Upper lobe of left lung (tissue), 4 donors: ENCODE measurements at regions not wholly inside any gene's neighbourhood (a gene's known extent, or its start where the extent isn't known, plus 50 kb on each side); places are given as distances from the start of the nearest gene placed in this dataset.

Experiments used
- EP300 ChIP-seq, 4 donors: sonication (generic); formaldehyde crosslinking; IDR thresholded peaks; one replicate each; pipeline ENCODE4 v1.5.1; 2017; ENCODE audit warnings: antibody characterized with exemption in 4 of 4, control low read depth in 2 of 4
- POLR2A ChIP-seq, 4 donors: fragments of 450-650 bp; IDR thresholded peaks; one replicate each; pipeline ENCODE4 v1.5.1; 2016 to 2017; ENCODE audit warnings: antibody characterized with exemption in 4 of 4, mild to moderate bottlenecking in 2 of 4
- POLR2AphosphoS5 ChIP-seq, 2 donors: sonication (generic); formaldehyde crosslinking; IDR thresholded peaks; one replicate each; pipeline ENCODE4 v1.5.1; 2017; ENCODE audit warnings: antibody characterized with exemption in 2 of 2
- TF ChIP-seq, protein P1 (sequence below), 6 experiments: fragments of 450-650 bp in 4 of 6; fragments of 200-600 bp in 2 of 6; sonication (generic) in 2 of 6; IDR thresholded peaks; one replicate each; pipeline ENCODE4 v1.5.1; 2016 to 2019; ENCODE audit warnings: antibody characterized with exemption in 6 of 6

DNA sequence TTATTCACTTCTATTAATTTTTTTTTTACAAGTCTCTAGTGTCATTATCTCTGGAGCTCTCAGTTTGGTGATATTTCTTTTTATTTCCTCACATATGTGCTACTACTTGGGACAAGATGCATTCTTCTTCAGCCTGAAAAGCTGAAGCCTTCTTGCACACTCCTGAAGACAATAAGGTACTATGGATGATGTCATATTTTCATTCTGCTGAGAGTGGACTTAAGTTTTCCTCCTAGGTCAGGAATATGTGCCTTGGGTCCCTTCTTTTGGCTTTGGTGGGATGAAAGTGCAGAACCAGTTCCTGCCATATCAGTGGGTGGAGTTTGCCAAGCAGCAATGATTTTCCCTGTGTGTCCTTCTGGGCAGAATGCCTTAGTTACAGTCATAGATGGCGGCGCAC lies 188.7 kb upstream of the EYA4 start:
- no peak for TF ChIP-seq EP300 (IDR thresholded peaks at IDR 0.05)
- no peak for TF ChIP-seq POLR2A (IDR thresholded peaks at IDR 0.05)
- TF ChIP-seq, protein P1, sequence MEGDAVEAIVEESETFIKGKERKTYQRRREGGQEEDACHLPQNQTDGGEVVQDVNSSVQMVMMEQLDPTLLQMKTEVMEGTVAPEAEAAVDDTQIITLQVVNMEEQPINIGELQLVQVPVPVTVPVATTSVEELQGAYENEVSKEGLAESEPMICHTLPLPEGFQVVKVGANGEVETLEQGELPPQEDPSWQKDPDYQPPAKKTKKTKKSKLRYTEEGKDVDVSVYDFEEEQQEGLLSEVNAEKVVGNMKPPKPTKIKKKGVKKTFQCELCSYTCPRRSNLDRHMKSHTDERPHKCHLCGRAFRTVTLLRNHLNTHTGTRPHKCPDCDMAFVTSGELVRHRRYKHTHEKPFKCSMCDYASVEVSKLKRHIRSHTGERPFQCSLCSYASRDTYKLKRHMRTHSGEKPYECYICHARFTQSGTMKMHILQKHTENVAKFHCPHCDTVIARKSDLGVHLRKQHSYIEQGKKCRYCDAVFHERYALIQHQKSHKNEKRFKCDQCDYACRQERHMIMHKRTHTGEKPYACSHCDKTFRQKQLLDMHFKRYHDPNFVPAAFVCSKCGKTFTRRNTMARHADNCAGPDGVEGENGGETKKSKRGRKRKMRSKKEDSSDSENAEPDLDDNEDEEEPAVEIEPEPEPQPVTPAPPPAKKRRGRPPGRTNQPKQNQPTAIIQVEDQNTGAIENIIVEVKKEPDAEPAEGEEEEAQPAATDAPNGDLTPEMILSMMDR (IDR thresholded peaks at IDR 0.05): no peak
- no peak for TF ChIP-seq POLR2AphosphoS5 (IDR thresholded peaks at IDR 0.05)
